ENCODE measurements at regions not wholly inside any gene's neighbourhood (a gene's known extent, or its start where the extent isn't known, plus 50 kb on each side); places are given as distances from the start of the nearest gene placed in this dataset.

DNA sequence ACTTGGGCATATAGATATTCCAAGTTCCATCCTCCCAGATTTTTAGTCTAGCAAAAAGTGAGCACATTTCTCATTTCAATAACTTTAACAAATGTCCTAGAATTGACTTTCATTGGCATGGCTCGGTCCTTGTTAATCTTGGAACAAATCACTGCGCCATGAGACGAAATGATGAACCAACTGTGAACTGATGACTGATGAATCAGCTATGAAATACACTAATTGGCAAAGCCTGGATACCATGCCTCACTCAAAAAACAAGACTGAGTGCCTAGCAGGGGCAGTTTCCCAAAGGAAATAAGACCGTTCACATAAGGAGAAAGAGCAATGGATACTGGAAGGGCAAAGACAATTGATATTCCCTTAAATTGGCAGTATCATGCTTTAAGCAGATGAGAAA is 248.6 kb upstream of the VEGFC start:
- Mint-ChIP-seq H3K4me1 (ENCODE audit: low read depth, unreplicated experiment) (no peaks in the 10 kb centered on the region), H3K4me3 (ENCODE audit: unreplicated experiment) (no peak overlapping the region), H3K9me3 (ENCODE audit: unreplicated experiment) (peaks cover 1% of the 10 kb centered on the region), H3K27me3 (ENCODE audit: unreplicated experiment) (peaks cover 2% of the 10 kb centered on the region), H3K36me3 (ENCODE audit: unreplicated experiment) (no peaks in the 10 kb centered on the region), H3K27ac (ENCODE audit: unreplicated experiment) (no peak overlapping the region)
- TF ChIP-seq, protein P1, sequence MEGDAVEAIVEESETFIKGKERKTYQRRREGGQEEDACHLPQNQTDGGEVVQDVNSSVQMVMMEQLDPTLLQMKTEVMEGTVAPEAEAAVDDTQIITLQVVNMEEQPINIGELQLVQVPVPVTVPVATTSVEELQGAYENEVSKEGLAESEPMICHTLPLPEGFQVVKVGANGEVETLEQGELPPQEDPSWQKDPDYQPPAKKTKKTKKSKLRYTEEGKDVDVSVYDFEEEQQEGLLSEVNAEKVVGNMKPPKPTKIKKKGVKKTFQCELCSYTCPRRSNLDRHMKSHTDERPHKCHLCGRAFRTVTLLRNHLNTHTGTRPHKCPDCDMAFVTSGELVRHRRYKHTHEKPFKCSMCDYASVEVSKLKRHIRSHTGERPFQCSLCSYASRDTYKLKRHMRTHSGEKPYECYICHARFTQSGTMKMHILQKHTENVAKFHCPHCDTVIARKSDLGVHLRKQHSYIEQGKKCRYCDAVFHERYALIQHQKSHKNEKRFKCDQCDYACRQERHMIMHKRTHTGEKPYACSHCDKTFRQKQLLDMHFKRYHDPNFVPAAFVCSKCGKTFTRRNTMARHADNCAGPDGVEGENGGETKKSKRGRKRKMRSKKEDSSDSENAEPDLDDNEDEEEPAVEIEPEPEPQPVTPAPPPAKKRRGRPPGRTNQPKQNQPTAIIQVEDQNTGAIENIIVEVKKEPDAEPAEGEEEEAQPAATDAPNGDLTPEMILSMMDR (IDR thresholded peaks at IDR 0.05; ENCODE audit: partially characterized antibody, unreplicated experiment), result no peak
- no peak for DNase-seq

DNA sequence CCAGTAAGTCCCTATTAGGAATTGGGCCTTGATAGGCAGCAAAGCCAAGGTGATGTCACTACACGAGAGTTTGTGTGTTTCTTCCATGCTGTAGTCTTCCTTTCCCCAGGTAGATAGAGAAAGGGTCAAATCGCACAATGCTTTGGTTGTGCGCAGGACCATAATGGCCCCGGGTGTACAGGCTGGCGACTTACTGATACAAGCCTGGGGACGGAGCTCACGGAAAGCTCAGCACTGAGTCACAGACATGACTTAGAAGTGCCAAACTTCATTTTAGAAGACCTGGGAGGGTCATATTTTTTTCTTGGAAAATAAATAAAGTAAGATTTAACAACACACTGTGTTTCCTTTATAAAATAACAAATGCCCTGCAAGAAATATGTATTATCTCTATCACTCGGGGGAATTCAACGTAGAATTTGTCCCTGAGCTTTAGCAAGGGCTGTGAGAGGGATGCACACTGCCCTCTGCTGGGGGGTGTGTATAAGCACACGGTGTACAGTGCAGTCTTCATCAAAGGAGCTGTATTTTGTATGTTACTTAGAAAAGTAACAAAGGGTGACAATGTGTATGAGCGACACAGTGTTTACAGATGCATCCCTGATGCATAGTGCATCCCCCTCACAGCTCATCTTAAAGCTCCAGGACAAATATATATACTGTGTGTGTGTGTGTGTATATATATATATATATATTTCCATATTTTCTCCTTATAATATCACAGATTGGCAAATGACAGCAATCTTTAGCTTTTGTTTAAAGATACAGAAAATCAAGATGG is 254.5 kb upstream of the VEGFC start:
- Mint-ChIP-seq H3K4me1 (ENCODE audit: low read depth, unreplicated experiment) (no peaks in the 10 kb centered on the region), H3K4me3 (ENCODE audit: unreplicated experiment) (no peak overlapping the region), H3K27ac (ENCODE audit: unreplicated experiment) (no peak overlapping the region), H3K36me3 (ENCODE audit: unreplicated experiment) (no peaks in the 10 kb centered on the region), H3K9me3 (ENCODE audit: unreplicated experiment) (peaks cover 1% of the 10 kb centered on the region), H3K27me3 (ENCODE audit: unreplicated experiment) (peaks cover 2% of the 10 kb centered on the region)
- DNase-seq, result peak; percentile 82
- TF ChIP-seq, protein P1 (IDR thresholded peaks at IDR 0.05; ENCODE audit: partially characterized antibody, unreplicated experiment), result peak; percentile 91

DNA sequence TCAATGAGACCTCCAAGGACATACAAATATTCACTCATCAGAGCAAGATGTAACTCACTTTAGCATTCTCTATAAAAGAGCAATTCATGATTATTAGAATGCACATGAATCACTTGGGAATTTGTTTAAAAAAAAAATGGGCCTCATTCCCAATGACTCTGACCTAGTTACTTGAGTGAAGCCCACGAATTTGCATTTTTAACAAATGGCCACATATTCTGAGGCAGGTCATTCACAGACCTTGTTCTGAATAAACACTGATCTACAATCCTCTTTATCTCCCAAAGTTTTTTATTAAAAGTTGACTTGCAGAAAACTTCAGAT is 255.1 kb upstream of the VEGFC start:
- no peak for DNase-seq
- peaks cover 2% of the 10 kb centered on the region for H3K27me3 Mint-ChIP-seq (ENCODE audit: unreplicated experiment)
- no peak overlapping the region for H3K4me3 Mint-ChIP-seq (ENCODE audit: unreplicated experiment)
- TF ChIP-seq, protein P1 (IDR thresholded peaks at IDR 0.05; ENCODE audit: partially characterized antibody, unreplicated experiment), result no peak
- H3K36me3 Mint-ChIP-seq (ENCODE audit: unreplicated experiment), result no peaks in the 10 kb centered on the region
- H3K9me3 Mint-ChIP-seq (ENCODE audit: unreplicated experiment), result peaks cover 1% of the 10 kb centered on the region
- no peaks in the 10 kb centered on the region for H3K4me1 Mint-ChIP-seq (ENCODE audit: low read depth, unreplicated experiment)
- H3K27ac Mint-ChIP-seq (ENCODE audit: unreplicated experiment), result no peak overlapping the region

DNA sequence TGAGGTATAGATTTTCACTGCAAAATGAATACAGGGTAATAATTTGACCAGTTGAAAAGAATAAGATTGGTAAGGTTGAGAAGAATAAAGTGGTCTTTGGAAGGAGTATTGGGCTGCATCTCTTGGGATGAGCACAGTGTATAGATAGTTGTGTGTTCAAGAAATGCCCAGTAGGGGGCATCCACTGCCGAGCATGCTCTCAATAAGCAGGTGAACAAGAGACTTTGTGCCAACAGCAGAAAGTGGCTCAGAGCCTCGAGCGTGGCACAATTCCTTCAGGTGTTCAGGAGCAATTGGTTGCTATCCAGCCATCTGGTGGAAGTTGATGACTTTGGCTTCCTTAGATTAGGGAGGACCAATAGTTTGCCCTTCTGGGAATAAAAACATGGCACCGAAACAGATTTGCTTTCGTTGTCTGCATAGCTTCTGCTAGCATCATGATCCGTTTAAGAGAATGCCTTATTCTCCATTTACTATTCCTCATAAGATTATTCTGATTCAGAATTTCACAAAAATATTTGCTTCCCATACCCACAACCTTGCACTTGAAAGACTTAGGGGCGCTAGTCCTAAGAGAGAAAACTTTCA is 258.1 kb upstream of the NEIL3 start:
- H3K27me3 Mint-ChIP-seq (ENCODE audit: unreplicated experiment), result no peaks in the 10 kb centered on the region
- H3K27ac Mint-ChIP-seq (ENCODE audit: unreplicated experiment), result no peak overlapping the region
- TF ChIP-seq, protein P1 (IDR thresholded peaks at IDR 0.05; ENCODE audit: partially characterized antibody, unreplicated experiment), result peak; percentile 67
- no peak for DNase-seq
- H3K4me3 Mint-ChIP-seq (ENCODE audit: unreplicated experiment), result no peak overlapping the region
- no peaks in the 10 kb centered on the region for H3K9me3 Mint-ChIP-seq (ENCODE audit: unreplicated experiment)
- no peaks in the 10 kb centered on the region for H3K36me3 Mint-ChIP-seq (ENCODE audit: unreplicated experiment)
- H3K4me1 Mint-ChIP-seq (ENCODE audit: low read depth, unreplicated experiment), result no peaks in the 10 kb centered on the region

DNA sequence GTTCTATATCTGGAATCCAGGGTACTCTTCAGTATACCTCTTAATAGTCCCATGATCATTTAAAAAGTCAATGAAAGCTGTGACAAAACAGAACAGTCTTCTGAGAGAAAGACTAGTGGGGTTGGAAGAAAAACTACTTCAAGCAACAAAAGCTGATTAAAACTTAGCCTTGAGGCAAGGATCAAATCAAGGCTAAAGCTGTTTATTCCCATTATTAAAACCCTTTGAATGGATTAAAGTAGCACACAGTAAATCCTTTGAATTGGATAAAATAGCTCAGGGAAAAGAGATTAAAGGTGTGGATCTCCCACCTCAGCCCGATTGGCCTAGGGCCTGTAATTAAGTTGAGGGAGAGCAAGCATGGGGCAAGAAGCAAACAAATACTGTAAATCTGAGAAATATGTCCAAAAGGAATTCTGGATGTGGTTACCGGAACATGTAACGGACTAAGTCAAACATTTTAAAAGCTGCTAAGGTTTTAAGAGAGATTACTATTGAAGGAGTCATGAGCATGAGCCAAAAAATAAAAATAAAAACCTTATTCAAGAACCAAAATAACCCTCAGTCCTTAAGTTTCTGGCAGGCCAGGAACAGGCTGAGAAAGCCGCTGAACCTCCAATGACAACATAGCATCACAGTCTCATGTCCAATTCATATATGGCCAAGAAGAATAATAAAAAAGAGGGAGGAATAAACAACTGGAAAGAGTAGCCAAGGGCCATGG is 257.3 kb upstream of the NEIL3 start:
- Mint-ChIP-seq H3K4me1 (ENCODE audit: low read depth, unreplicated experiment) (no peaks in the 10 kb centered on the region), H3K36me3 (ENCODE audit: unreplicated experiment) (no peaks in the 10 kb centered on the region), H3K27me3 (ENCODE audit: unreplicated experiment) (no peaks in the 10 kb centered on the region), H3K4me3 (ENCODE audit: unreplicated experiment) (no peak overlapping the region), H3K27ac (ENCODE audit: unreplicated experiment) (no peak overlapping the region), H3K9me3 (ENCODE audit: unreplicated experiment) (no peaks in the 10 kb centered on the region)
- no peak for DNase-seq
- TF ChIP-seq, protein P1 (IDR thresholded peaks at IDR 0.05; ENCODE audit: partially characterized antibody, unreplicated experiment), result no peak
